ENCODE measurements at regions not wholly inside any gene's neighbourhood (a gene's known extent, or its start where the extent isn't known, plus 50 kb on each side); places are given as distances from the start of the nearest gene placed in this dataset.

- TF ChIP-seq, protein P1, sequence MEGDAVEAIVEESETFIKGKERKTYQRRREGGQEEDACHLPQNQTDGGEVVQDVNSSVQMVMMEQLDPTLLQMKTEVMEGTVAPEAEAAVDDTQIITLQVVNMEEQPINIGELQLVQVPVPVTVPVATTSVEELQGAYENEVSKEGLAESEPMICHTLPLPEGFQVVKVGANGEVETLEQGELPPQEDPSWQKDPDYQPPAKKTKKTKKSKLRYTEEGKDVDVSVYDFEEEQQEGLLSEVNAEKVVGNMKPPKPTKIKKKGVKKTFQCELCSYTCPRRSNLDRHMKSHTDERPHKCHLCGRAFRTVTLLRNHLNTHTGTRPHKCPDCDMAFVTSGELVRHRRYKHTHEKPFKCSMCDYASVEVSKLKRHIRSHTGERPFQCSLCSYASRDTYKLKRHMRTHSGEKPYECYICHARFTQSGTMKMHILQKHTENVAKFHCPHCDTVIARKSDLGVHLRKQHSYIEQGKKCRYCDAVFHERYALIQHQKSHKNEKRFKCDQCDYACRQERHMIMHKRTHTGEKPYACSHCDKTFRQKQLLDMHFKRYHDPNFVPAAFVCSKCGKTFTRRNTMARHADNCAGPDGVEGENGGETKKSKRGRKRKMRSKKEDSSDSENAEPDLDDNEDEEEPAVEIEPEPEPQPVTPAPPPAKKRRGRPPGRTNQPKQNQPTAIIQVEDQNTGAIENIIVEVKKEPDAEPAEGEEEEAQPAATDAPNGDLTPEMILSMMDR (IDR thresholded peaks at IDR 0.05), result no peak
- TF ChIP-seq POLR2A (IDR thresholded peaks at IDR 0.05; ENCODE audit: low read depth) (no peak), EP300 (IDR thresholded peaks at IDR 0.05) (no peak)
These were observed 101.6 kb downstream of the NREP start for GRCh38 chr5:111655169-111655924.

All from esophagus muscularis mucosa (tissue), 4 donors.